BJ (cell line): ENCODE measurements at regions not wholly inside any gene's neighbourhood (a gene's known extent, or its start where the extent isn't known, plus 50 kb on each side); places are given as distances from the start of the nearest gene placed in this dataset.

Experiments
- CTCF ChIA-PET: fragments of 350-600 bp; formaldehyde crosslinking; extraction: SDS; loops from one replicate; lab custom pipeline; 2021; ENCODE audit warnings: antibody characterized with exemption, inconsistent platforms; lab: Yijun Ruan, JAX
- POLR2A ChIA-PET: fragments of 300-600 bp; sonication (Branson Sonifier 250); formaldehyde crosslinking; extraction: SDS; loops from one replicate; lab custom pipeline; 2021; ENCODE audit warnings: antibody characterized with exemption; lab: Charles Lee
- DNase-seq: peaks from one replicate; pipeline ENCODE4 v3.0.0-alpha.2; 2011; ENCODE audit warnings: low read depth
- H3K27me3 ChIP-seq: 2 replicates; pipeline ENCODE4 v1.6.0; 2011; ENCODE audit warnings: low read length; ENCODE audit not compliant: control insufficient read depth, insufficient read depth
- H3K36me3 ChIP-seq: 2 replicates; pipeline ENCODE4 v1.5.1; 2011; ENCODE audit warnings: low read length; ENCODE audit not compliant: control insufficient read depth, insufficient read depth
- H3K4me3 ChIP-seq: 2 replicates; pipeline ENCODE4 v1.5.1; 2011; ENCODE audit warnings: low read depth, mild to moderate bottlenecking, control low read depth, low read length
- TF ChIP-seq, protein P1 (sequence below): IDR thresholded peaks from 2 replicates; pipeline ENCODE4 v1.5.1; 2011; ENCODE audit warnings: low read depth, mild to moderate bottlenecking, control low read depth, inconsistent platforms, low read length, moderate library complexity; ENCODE audit not compliant: insufficient read depth

GRCh38 chr12:28776913-28777422 lies 372.1 kb upstream of the FAR2 start:
- TF ChIP-seq, protein P1, sequence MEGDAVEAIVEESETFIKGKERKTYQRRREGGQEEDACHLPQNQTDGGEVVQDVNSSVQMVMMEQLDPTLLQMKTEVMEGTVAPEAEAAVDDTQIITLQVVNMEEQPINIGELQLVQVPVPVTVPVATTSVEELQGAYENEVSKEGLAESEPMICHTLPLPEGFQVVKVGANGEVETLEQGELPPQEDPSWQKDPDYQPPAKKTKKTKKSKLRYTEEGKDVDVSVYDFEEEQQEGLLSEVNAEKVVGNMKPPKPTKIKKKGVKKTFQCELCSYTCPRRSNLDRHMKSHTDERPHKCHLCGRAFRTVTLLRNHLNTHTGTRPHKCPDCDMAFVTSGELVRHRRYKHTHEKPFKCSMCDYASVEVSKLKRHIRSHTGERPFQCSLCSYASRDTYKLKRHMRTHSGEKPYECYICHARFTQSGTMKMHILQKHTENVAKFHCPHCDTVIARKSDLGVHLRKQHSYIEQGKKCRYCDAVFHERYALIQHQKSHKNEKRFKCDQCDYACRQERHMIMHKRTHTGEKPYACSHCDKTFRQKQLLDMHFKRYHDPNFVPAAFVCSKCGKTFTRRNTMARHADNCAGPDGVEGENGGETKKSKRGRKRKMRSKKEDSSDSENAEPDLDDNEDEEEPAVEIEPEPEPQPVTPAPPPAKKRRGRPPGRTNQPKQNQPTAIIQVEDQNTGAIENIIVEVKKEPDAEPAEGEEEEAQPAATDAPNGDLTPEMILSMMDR: no peak
- no peaks in the 10 kb centered on the region for H3K36me3 ChIP-seq
- ChIA-PET CTCF (no interaction called here), POLR2A (no interaction called here)
- no peaks in the 10 kb centered on the region for H3K27me3 ChIP-seq
- no peak for DNase-seq
- no peak overlapping the region for H3K4me3 ChIP-seq

GRCh38 chr12:28777603-28778365 lies 371.3 kb upstream of the FAR2 start:
- ChIA-PET POLR2A (no interaction called here), CTCF (interaction anchor here (0.6 kb wide), 1 partner anchor 12 kb away, joined by 3 read pairs; no protein-coding TSS in a partner anchor)
- H3K27me3 ChIP-seq: no peaks in the 10 kb centered on the region
- TF ChIP-seq, protein P1: no peak
- no peaks in the 10 kb centered on the region for H3K36me3 ChIP-seq
- DNase-seq: no peak
- no peak overlapping the region for H3K4me3 ChIP-seq

GRCh38 chr12:28780096-28780495 lies 369.0 kb upstream of the FAR2 start:
- CTCF ChIA-PET: no interaction called here
- no peak for DNase-seq
- TF ChIP-seq, protein P1: no peak
- POLR2A ChIA-PET: no interaction called here
- no peaks in the 10 kb centered on the region for H3K27me3 ChIP-seq
- no peaks in the 10 kb centered on the region for H3K36me3 ChIP-seq
- no peak overlapping the region for H3K4me3 ChIP-seq

- no peaks in the 10 kb centered on the region for H3K36me3 ChIP-seq
- no peak for DNase-seq
- no peak overlapping the region for H3K4me3 ChIP-seq
- no peaks in the 10 kb centered on the region for H3K27me3 ChIP-seq
- TF ChIP-seq, protein P1: no peak
- POLR2A ChIA-PET: no interaction called here
- CTCF ChIA-PET: no interaction called here
Measured at GRCh38 chr12:28780960-28781359, 368.1 kb upstream of the FAR2 start.

- no peaks in the 10 kb centered on the region for H3K27me3 ChIP-seq
- CTCF ChIA-PET: no interaction called here
- POLR2A ChIA-PET: no interaction called here
- no peaks in the 10 kb centered on the region for H3K36me3 ChIP-seq
- H3K4me3 ChIP-seq: no peak overlapping the region
- DNase-seq: no peak
- TF ChIP-seq, protein P1: no peak
Measured at GRCh38 chr12:28781671-28782652, 367.1 kb upstream of the FAR2 start.
